ENCODE measurements at regions not wholly inside any gene's neighbourhood (a gene's known extent, or its start where the extent isn't known, plus 50 kb on each side); places are given as distances from the start of the nearest gene placed in this dataset.

GRCh38 chr11:15806217-15806616, 550.1 kb downstream of the SOX6 start:
- ChIA-PET POLR2A (ENCODE audit: unreplicated experiment) (no interaction called here), CTCF (no interaction called here)
- Histone ChIP-seq H3K9me2 (replicated peaks; ENCODE audit: low read length) (no peaks in the 10 kb centered on the region), H2AFZ (ENCODE audit: low read length) (no peak overlapping the region), H3K79me2 (ENCODE audit: low read length) (no peaks in the 10 kb centered on the region), H3K4me2 (ENCODE audit: low read length) (no peak overlapping the region), H3K4me1 (ENCODE audit: insufficient read depth, low read length) (no peaks in the 10 kb centered on the region), H3K4me3 (ENCODE audit: low read length) (no peak overlapping the region), H4K20me1 (ENCODE audit: low read length) (no peaks in the 10 kb centered on the region), H3F3A (ENCODE audit: low read length, unreplicated experiment) (no peaks in the 10 kb centered on the region), H3K9ac (ENCODE audit: low read length) (no peak overlapping the region), H3K36me3 (ENCODE audit: low read depth, low read length) (no peaks in the 10 kb centered on the region), H3K9me3 (ENCODE audit: low read length) (no peaks in the 10 kb centered on the region), H3K27me3 (ENCODE audit: low read length) (no peaks in the 10 kb centered on the region), H3K27ac (ENCODE audit: low read length) (no peak overlapping the region)
- BruUV-seq (replicated peaks) = no TSS peak
- intact Hi-C loops (cut with micrococcal nuclease) = no loop called here
- DNase-seq (no peak), ATAC-seq (no peak)
- TF ChIP-seq EZH2phosphoT487 (IDR thresholded peaks at IDR 0.05; ENCODE audit: borderline replicate concordance, low read length) = no peak
- TF ChIP-seq EZH2 (IDR thresholded peaks at IDR 0.05; ENCODE audit: low read length, unreplicated experiment) = no peak
- no peak for TF ChIP-seq CTCF (conservative IDR thresholded peaks at IDR 0.05; ENCODE audit: low read depth, low read length)

- Histone ChIP-seq H3K4me3 (ENCODE audit: low read length) (no peak overlapping the region), H4K20me1 (ENCODE audit: low read length) (no peaks in the 10 kb centered on the region), H3K9me3 (ENCODE audit: low read length) (no peaks in the 10 kb centered on the region), H3K27me3 (ENCODE audit: low read length) (no peaks in the 10 kb centered on the region), H3F3A (ENCODE audit: low read length, unreplicated experiment) (no peaks in the 10 kb centered on the region), H3K36me3 (ENCODE audit: low read depth, low read length) (no peaks in the 10 kb centered on the region), H3K27ac (ENCODE audit: low read length) (no peak overlapping the region), H3K4me2 (ENCODE audit: low read length) (no peak overlapping the region), H3K9ac (ENCODE audit: low read length) (no peak overlapping the region), H3K4me1 (ENCODE audit: insufficient read depth, low read length) (no peaks in the 10 kb centered on the region), H3K79me2 (ENCODE audit: low read length) (no peaks in the 10 kb centered on the region), H2AFZ (ENCODE audit: low read length) (no peak overlapping the region), H3K9me2 (replicated peaks; ENCODE audit: low read length) (no peaks in the 10 kb centered on the region)
- ChIA-PET CTCF (no interaction called here), POLR2A (ENCODE audit: unreplicated experiment) (no interaction called here)
- DNase-seq (no peak), ATAC-seq (no peak)
- intact Hi-C loops (cut with micrococcal nuclease) = no loop called here
- TF ChIP-seq EZH2phosphoT487 (IDR thresholded peaks at IDR 0.05; ENCODE audit: borderline replicate concordance, low read length) = no peak
- no peak for TF ChIP-seq EZH2 (IDR thresholded peaks at IDR 0.05; ENCODE audit: low read length, unreplicated experiment)
- BruUV-seq (replicated peaks) = no TSS peak
Measured at GRCh38 chr11:15807827-15808226, 548.5 kb downstream of the SOX6 start.

GRCh38 chr11:15810082-15810481, 546.3 kb downstream of the SOX6 start:
- ChIA-PET CTCF (no interaction called here), POLR2A (ENCODE audit: unreplicated experiment) (no interaction called here)
- H3K27ac ChIP-seq (ENCODE audit: low read length) = no peak overlapping the region
- intact Hi-C loops (cut with micrococcal nuclease) = no loop called here
- no peak overlapping the region for H3K4me3 ChIP-seq (ENCODE audit: low read length)
- H3K36me3 ChIP-seq (ENCODE audit: low read depth, low read length) = no peaks in the 10 kb centered on the region
- no peaks in the 10 kb centered on the region for H3K9me3 ChIP-seq (ENCODE audit: low read length)
- H3F3A ChIP-seq (ENCODE audit: low read length, unreplicated experiment) = no peaks in the 10 kb centered on the region
- H3K9ac ChIP-seq (ENCODE audit: low read length) = no peak overlapping the region
- no TSS peak for BruUV-seq (replicated peaks)
- no peaks in the 10 kb centered on the region for H4K20me1 ChIP-seq (ENCODE audit: low read length)
- H3K4me1 ChIP-seq (ENCODE audit: insufficient read depth, low read length) = no peaks in the 10 kb centered on the region
- H3K9me2 ChIP-seq (replicated peaks; ENCODE audit: low read length) = no peaks in the 10 kb centered on the region
- H3K27me3 ChIP-seq (ENCODE audit: low read length) = no peaks in the 10 kb centered on the region
- no peak overlapping the region for H3K4me2 ChIP-seq (ENCODE audit: low read length)
- TF ChIP-seq CTCF (conservative IDR thresholded peaks at IDR 0.05; ENCODE audit: low read depth, low read length) (no peak), EZH2phosphoT487 (IDR thresholded peaks at IDR 0.05; ENCODE audit: borderline replicate concordance, low read length) (no peak), EZH2 (IDR thresholded peaks at IDR 0.05; ENCODE audit: low read length, unreplicated experiment) (no peak)
- ATAC-seq (no peak), DNase-seq (no peak)
- H3K79me2 ChIP-seq (ENCODE audit: low read length) = no peaks in the 10 kb centered on the region
- no peak overlapping the region for H2AFZ ChIP-seq (ENCODE audit: low read length)
